GM21390 (cell line): ENCODE measurements at regions not wholly inside any gene's neighbourhood (a gene's known extent, or its start where the extent isn't known, plus 50 kb on each side); places are given as distances from the start of the nearest gene placed in this dataset.

ENCODE experiments used
- ATAC-seq: cut with Tn5 transposase; IDR thresholded peaks from one replicate; pipeline ENCODE4 v1.9.1; 2021; ENCODE audit not compliant: unreplicated experiment

DNA sequence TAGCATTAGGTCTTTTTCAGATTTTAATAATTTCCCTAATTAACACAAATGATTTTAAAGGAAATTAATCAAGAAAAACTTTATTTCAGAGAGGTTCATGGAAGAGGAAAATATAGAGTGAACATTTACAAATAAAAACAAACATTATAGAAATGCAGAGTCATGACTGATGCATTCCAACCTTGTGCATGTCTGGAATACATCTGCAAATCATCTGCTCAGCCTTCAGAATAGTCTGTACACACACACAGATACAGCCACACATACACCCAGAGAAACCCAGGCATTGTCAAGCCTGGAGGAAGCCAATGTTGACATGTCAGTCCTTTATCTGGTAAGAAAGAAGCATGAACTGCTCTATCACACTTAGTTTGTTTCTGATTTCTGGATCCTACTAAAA, 61.3 kb upstream of the NFKB1 start:
- no peak for ATAC-seq

DNA sequence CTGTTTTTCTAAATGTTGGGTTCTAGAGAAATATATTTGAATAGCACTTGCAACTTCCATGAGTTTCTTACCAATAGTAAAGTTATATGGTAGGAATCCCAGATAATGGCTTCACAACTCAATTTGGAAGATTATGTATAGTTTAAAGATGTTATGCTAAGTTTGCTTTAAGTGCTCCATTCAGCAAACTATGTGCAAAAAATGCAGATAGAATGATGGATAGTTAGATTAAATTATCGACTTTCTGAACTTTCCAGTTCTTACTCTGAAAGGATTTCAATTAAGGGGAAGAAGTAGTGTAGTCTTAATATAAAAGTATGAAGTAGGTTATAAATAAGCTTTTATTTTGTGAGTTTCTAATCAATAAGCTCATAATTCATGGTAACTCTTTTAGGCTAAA, 60.7 kb upstream of the NFKB1 start:
- ATAC-seq: no peak

DNA sequence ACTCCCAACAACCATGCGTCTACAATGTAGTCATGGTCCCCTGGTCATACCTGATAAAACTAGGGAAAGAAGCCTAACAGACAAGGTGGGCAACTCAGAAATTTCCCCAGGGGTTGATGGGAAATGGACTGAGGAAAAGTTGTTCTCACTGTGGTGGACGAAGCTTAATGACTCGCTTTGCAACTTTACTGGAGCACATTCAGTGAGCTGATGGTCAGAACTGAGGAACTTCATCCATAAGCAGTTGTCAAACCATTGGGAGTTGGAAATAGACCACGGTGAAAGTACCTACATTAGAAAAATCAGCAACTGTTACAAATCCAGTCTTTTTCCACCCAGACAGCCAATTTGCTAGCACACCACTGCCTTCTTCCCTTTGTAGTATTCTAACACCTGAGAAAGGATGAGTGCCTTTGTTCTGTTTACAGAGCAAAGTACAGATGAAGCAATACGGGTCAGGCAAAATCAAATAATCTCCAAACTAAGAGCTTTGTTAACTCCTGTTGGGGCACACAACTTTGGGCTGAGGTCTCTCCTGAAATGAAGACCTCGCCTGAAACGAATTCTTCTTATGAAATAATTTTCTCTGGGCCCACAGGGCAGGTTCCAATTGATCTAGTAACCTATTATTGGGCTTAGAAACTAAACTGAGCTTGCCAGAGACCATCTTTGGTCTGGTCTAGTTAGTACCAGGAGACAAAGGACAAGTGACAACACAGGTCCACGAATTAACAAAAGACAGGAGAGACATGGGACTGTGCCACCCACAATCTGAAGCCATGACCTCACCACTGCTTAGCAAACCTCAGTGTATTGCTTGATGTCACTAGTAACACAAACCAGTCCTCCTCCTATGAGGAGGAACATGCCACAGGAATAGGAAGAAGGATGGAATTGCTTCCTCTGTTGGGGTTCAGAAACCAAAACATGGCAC, 58.9 kb upstream of the NFKB1 start:
- no peak for ATAC-seq

DNA sequence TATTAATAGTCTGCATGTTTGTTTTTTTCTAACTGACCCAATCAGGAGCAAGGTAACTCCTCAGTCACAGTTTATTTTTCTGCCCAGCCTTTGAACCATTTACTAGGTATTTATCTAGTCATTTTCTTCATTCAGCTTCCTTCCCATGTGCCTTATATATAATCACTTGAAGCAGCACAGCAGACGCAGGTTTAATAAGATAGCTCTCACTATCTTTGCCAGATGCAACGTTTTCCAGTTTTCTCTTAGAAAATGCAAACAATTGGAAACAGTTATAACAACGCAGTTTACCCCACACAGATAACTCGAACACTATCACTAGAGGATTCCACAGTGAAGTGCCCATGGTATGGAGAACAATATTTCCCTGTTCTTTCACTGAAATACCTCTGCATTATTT, 56.4 kb upstream of the NFKB1 start:
- ATAC-seq: no peak

DNA sequence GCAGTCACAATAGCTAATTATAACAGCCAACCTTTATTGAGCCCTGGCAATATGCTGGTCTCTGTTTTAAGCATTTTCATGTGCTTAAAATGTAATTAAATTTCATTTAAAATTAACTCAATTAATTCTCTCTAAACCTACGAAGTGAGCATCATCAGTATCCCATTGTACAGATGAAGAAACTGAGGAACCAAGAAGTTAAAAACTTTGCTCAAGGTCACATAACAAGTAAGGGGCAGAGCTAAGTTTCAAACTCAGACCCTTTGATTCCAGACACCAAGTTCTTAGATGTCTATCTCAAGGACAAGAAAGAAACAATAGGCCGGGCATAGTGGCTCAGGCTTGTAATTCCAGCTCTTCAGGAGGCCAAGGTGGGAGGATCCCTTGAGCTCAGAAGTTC, 55.9 kb upstream of the NFKB1 start:
- no peak for ATAC-seq

DNA sequence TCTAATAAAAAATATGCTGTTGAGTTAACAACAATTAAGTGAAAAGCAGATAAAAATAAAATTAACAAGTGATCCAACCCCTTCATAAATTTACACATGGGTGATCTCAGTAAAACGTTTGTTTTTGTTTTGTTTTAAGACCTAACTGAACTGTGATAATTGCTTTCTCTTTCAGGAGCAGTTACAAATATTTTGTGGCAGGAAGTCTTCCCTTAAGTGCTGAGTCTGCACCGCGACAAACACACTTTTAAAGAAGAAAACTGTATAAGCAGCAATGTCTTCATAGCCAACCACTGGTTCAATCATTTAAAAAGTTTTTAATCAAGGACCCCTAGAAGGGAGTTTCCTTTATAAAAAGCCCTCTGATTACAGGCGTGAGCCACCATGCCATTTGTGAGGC, 53.7 kb upstream of the NFKB1 start:
- ATAC-seq: no peak

DNA sequence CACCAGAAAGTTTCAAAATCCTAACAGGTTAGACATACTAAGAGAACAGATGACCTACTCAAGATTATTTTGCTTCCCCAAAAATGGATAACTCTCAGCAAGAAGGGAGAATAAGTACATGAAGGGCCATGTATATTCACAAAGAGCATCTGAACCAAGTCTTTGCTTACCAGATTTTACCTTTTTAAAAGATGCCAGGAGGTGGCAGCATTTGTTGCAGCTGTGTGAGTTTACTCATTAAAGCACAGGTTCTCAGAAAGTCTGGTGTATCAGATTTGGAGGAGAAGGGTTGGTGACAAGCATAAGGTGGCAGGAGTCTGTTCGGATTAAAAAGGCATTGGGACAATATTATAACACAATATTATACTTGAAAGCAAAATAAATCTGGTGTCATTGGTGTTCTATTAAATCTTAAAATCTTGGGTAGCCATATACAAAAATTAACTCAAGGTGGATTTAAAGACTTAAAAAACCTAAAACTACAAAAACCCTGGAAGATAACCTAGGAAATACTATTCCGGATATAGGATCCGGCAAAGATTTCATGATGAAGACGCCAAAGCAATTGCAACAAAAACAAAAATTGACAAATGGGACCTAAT, 51.3 kb upstream of the NFKB1 start:
- ATAC-seq: peak; percentile 61

DNA sequence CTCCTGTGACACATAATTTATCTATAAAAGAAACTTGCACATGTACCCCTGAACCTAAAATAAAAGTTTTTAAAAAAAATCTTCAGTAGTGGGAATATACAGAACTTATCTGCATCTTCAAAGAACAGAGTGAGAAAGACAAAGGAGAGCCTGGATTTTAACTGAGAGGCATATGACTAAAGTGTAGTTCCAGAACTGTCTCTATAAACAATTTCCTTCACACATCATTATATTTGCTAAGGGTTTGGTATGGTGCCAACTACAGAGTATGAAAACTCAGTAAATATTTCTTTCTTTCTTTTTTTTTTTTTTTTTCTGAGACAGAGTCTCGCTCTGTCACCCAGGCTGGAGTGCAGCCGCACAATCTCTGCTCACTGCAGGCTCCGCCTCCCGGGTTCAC, 49.9 kb upstream of the NFKB1 start:
- ATAC-seq: no peak
